ENCODE measurements at regions not wholly inside any gene's neighbourhood (a gene's known extent, or its start where the extent isn't known, plus 50 kb on each side); places are given as distances from the start of the nearest gene placed in this dataset.

DNA sequence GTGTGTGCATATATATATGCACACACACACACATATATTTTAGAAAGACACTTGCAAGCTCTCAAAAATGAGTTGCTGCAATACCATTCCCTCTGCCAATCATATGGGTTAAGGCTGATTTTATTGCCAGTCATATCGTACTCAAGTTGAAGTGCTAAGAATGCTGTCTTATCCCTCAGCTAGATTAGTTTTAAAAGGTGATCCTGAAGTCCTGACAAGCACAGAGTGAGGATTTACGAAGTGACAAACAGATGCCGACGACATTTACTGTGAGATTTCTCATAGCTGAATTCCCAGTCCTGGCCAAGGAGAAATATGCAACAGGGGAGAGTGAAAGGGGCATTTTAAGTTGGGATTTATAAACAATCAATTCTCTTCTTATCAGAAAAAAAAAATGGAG, 126.2 kb upstream of the RBFOX1 start:
- Histone ChIP-seq H3K4me1 (ENCODE audit: control insufficient read depth in 3 of 3, insufficient read depth in 3 of 3, low read length in 3 of 3) (peaks cover 0 to 3% (median 0%) of the 10 kb centered on the region in 3 donors), H3K36me3 (ENCODE audit: control insufficient read depth in 3 of 3, insufficient read depth in 3 of 3, low read length in 3 of 3) (no peaks in the 10 kb centered on the region), H3K4me3 (ENCODE audit: low read length in 3 of 3) (no peak overlapping the region), H3K9ac (ENCODE audit: low read depth in 1 of 3, low read length in 3 of 3) (no peak overlapping the region), H3K27me3 (ENCODE audit: control insufficient read depth in 3 of 3, insufficient read depth in 3 of 3, low read length in 3 of 3) (no peaks in the 10 kb centered on the region), H3K27ac (ENCODE audit: low read depth, low read length) (no peak overlapping the region), H3K9me3 (ENCODE audit: control insufficient read depth in 3 of 3, low read length in 3 of 3) (no peaks in the 10 kb centered on the region)

DNA sequence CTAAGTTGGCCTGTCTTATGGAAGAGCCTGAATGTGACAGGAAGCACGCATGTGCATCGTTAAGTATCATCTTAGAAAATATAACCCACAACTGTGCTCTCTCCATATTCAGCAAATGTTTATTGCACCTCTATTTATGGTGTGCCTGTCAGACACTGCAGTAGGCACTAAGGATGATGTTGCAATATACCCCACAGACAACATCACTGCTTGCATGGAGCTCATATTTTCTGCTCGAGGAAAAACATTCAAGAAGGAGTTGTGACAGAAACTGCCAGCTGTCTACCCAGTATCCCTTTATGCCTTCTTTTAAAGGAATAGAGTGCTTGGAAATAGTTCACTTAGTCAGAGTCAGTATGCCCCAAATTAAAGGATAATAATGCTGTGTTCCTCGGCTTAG, 132.3 kb upstream of the RBFOX1 start:
- H3K9me3 ChIP-seq (ENCODE audit: control insufficient read depth in 3 of 3, low read length in 3 of 3) = no peaks in the 10 kb centered on the region
- peaks cover 0 to 3% (median 0%) of the 10 kb centered on the region in 3 donors for H3K4me1 ChIP-seq (ENCODE audit: control insufficient read depth in 3 of 3, insufficient read depth in 3 of 3, low read length in 3 of 3)
- H3K9ac ChIP-seq (ENCODE audit: low read depth in 1 of 3, low read length in 3 of 3) = no peak overlapping the region
- no peaks in the 10 kb centered on the region for H3K27me3 ChIP-seq (ENCODE audit: control insufficient read depth in 3 of 3, insufficient read depth in 3 of 3, low read length in 3 of 3)
- no peak overlapping the region for H3K27ac ChIP-seq (ENCODE audit: low read depth, low read length)
- no peak overlapping the region for H3K4me3 ChIP-seq (ENCODE audit: low read length in 3 of 3)
- H3K36me3 ChIP-seq (ENCODE audit: control insufficient read depth in 3 of 3, insufficient read depth in 3 of 3, low read length in 3 of 3) = no peaks in the 10 kb centered on the region

DNA sequence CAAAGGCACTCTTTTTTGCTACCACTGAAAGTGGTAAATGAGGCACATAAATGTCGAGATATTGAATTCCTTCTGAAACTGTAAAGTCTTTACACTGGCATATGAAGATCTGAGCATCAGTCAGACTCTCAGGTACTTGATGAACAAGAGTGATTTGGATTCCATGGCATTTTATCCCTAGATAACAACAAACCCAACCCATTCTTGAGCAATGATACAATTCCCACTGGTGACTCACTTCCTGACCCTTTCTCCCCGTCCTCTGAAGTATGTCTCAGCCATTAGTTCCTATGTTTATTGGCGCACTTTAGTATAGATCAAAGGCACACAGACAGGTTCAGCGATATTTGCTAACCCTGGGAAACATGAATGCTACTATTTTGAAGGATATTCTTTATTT, 147.0 kb upstream of the RBFOX1 start:
- H3K27ac ChIP-seq (ENCODE audit: low read depth, low read length) = no peak overlapping the region
- no peak overlapping the region for H3K9ac ChIP-seq (ENCODE audit: low read depth in 1 of 3, low read length in 3 of 3)
- no peaks in the 10 kb centered on the region for H3K27me3 ChIP-seq (ENCODE audit: control insufficient read depth in 3 of 3, insufficient read depth in 3 of 3, low read length in 3 of 3)
- H3K4me1 ChIP-seq (ENCODE audit: control insufficient read depth in 3 of 3, insufficient read depth in 3 of 3, low read length in 3 of 3) = no peaks in the 10 kb centered on the region
- H3K4me3 ChIP-seq (ENCODE audit: low read length in 3 of 3) = no peak overlapping the region
- no peaks in the 10 kb centered on the region for H3K36me3 ChIP-seq (ENCODE audit: control insufficient read depth in 3 of 3, insufficient read depth in 3 of 3, low read length in 3 of 3)
- no peaks in the 10 kb centered on the region for H3K9me3 ChIP-seq (ENCODE audit: control insufficient read depth in 3 of 3, low read length in 3 of 3)

DNA sequence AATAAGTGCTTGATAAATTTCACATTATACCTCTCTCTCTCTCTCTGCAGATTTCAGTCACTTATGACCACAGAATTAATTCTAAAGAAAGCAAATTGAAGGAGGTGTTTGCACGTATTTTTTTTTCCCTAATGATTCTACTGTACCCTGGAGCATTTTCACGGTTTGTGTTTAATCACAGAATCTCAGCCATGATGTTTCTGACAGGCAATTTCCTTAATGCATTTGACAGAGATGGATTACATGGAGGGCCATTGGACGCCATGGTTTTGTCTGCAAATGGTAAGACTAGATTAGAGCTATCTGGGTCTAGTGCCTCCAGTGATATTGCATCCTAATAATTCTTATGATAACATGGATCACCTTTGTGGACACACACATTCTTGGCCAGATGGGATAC, 147.5 kb upstream of the RBFOX1 start:
- H3K27ac ChIP-seq (ENCODE audit: low read depth, low read length) = no peak overlapping the region
- H3K4me3 ChIP-seq (ENCODE audit: low read length in 3 of 3) = no peak overlapping the region
- H3K9me3 ChIP-seq (ENCODE audit: control insufficient read depth in 3 of 3, low read length in 3 of 3) = no peaks in the 10 kb centered on the region
- no peak overlapping the region for H3K9ac ChIP-seq (ENCODE audit: low read depth in 1 of 3, low read length in 3 of 3)
- no peaks in the 10 kb centered on the region for H3K36me3 ChIP-seq (ENCODE audit: control insufficient read depth in 3 of 3, insufficient read depth in 3 of 3, low read length in 3 of 3)
- no peaks in the 10 kb centered on the region for H3K4me1 ChIP-seq (ENCODE audit: control insufficient read depth in 3 of 3, insufficient read depth in 3 of 3, low read length in 3 of 3)
- H3K27me3 ChIP-seq (ENCODE audit: control insufficient read depth in 3 of 3, insufficient read depth in 3 of 3, low read length in 3 of 3) = no peaks in the 10 kb centered on the region

DNA sequence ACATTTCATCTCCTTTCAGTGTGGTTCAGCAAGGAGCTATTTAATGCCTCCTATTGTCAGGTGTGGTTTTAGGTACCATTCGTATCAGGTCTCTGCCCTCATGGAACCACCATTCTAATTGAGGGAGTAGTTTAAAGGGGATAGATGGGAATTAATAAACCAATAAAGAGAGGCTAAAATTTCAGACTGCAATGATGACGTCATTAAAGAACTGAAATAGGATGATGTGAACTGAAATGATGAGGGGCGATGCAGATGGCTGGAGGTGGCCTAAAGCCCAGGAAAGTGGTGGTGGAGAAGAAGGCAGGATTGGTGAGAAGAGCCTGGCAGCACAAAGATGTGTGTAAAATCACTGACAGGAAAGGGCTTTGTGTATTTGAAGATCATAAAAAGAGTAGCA, 148.9 kb upstream of the RBFOX1 start:
- Histone ChIP-seq H3K27me3 (ENCODE audit: control insufficient read depth in 3 of 3, insufficient read depth in 3 of 3, low read length in 3 of 3) (no peaks in the 10 kb centered on the region), H3K9ac (ENCODE audit: low read depth in 1 of 3, low read length in 3 of 3) (no peak overlapping the region), H3K9me3 (ENCODE audit: control insufficient read depth in 3 of 3, low read length in 3 of 3) (no peaks in the 10 kb centered on the region), H3K4me1 (ENCODE audit: control insufficient read depth in 3 of 3, insufficient read depth in 3 of 3, low read length in 3 of 3) (no peaks in the 10 kb centered on the region), H3K27ac (ENCODE audit: low read depth, low read length) (no peak overlapping the region), H3K36me3 (ENCODE audit: control insufficient read depth in 3 of 3, insufficient read depth in 3 of 3, low read length in 3 of 3) (no peaks in the 10 kb centered on the region), H3K4me3 (ENCODE audit: low read length in 3 of 3) (no peak overlapping the region)

DNA sequence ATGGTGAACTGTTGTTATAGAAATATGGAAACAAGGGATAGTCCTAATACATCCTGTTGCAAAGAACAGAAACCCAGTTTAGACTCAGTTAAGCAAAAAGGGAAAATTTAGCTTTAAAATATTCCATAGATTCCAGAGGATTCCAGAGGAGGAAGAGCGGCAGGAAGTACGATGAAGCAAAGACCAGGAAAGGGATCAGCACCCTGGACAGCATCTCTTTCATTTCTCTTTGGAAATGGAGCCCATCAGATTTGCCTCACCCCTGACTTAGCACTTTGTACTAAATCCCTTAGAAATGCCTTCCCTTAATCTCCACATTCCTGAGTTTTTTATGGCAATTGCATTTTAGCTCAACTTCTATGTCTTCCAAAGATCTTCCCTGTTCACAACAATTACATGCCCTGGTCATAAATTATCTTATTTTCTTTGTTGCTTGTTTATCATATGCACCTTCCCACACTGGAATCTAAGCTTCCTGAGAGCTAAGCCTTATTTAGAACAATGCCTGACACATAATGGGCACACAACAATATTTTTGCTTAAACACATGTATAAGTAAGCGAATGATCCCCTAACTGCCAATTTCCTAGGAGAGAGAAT, 150.0 kb upstream of the RBFOX1 start:
- H3K27ac ChIP-seq (ENCODE audit: low read depth, low read length) = no peak overlapping the region
- no peak overlapping the region for H3K4me3 ChIP-seq (ENCODE audit: low read length in 3 of 3)
- no peaks in the 10 kb centered on the region for H3K4me1 ChIP-seq (ENCODE audit: control insufficient read depth in 3 of 3, insufficient read depth in 3 of 3, low read length in 3 of 3)
- no peaks in the 10 kb centered on the region for H3K27me3 ChIP-seq (ENCODE audit: control insufficient read depth in 3 of 3, insufficient read depth in 3 of 3, low read length in 3 of 3)
- H3K9me3 ChIP-seq (ENCODE audit: control insufficient read depth in 3 of 3, low read length in 3 of 3) = no peaks in the 10 kb centered on the region
- H3K36me3 ChIP-seq (ENCODE audit: control insufficient read depth in 3 of 3, insufficient read depth in 3 of 3, low read length in 3 of 3) = no peaks in the 10 kb centered on the region
- H3K9ac ChIP-seq (ENCODE audit: low read depth in 1 of 3, low read length in 3 of 3) = no peak overlapping the region

DNA sequence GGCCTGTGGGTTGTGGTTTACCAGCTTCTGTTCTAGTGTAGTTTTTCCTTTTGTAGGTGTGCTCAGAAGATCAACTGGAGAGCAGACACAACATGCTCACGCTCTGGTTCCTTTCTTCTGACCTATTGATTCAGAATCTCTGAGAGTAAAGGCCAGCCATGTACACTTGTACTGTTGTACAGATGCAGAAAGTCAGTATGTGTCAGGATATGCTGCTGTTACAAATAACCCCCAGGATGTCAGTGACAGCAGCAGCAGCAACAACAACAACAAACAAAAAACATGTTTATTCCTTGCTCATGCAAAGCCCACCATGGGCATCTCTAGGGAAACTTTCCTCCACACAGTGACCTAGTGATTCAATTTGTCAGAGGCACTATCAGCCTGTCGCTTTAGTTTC, 154.8 kb upstream of the RBFOX1 start:
- no peak overlapping the region for H3K9ac ChIP-seq (ENCODE audit: low read depth in 1 of 3, low read length in 3 of 3)
- H3K36me3 ChIP-seq (ENCODE audit: control insufficient read depth in 3 of 3, insufficient read depth in 3 of 3, low read length in 3 of 3) = no peaks in the 10 kb centered on the region
- no peaks in the 10 kb centered on the region for H3K27me3 ChIP-seq (ENCODE audit: control insufficient read depth in 3 of 3, insufficient read depth in 3 of 3, low read length in 3 of 3)
- H3K4me1 ChIP-seq (ENCODE audit: control insufficient read depth in 3 of 3, insufficient read depth in 3 of 3, low read length in 3 of 3) = no peaks in the 10 kb centered on the region
- no peaks in the 10 kb centered on the region for H3K9me3 ChIP-seq (ENCODE audit: control insufficient read depth in 3 of 3, low read length in 3 of 3)
- H3K4me3 ChIP-seq (ENCODE audit: low read length in 3 of 3) = no peak overlapping the region
- H3K27ac ChIP-seq (ENCODE audit: low read depth, low read length) = no peak overlapping the region

DNA sequence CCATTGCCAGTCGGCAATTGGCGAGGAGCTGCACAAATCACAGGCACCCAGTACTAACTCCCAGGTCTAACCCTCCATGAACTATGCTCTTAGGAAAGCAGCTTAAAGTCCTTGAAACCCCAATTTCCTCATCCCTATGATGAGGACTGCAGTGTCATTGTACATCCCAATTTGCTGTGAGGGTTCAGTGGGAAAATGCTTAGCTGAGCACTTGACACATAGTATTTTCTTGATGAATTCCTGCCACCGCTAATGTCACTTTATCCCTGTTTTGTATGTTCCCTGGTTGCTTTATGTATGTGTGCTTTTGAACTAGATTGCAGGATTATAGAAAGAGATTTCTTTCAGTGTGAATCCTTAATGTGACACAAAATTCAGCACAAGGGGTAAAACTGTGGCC, 161.5 kb upstream of the RBFOX1 start:
- no peaks in the 10 kb centered on the region for H3K4me1 ChIP-seq (ENCODE audit: control insufficient read depth in 3 of 3, insufficient read depth in 3 of 3, low read length in 3 of 3)
- no peak overlapping the region for H3K9ac ChIP-seq (ENCODE audit: low read depth in 1 of 3, low read length in 3 of 3)
- no peaks in the 10 kb centered on the region for H3K36me3 ChIP-seq (ENCODE audit: control insufficient read depth in 3 of 3, insufficient read depth in 3 of 3, low read length in 3 of 3)
- H3K9me3 ChIP-seq (ENCODE audit: control insufficient read depth in 3 of 3, low read length in 3 of 3) = no peaks in the 10 kb centered on the region
- no peaks in the 10 kb centered on the region for H3K27me3 ChIP-seq (ENCODE audit: control insufficient read depth in 3 of 3, insufficient read depth in 3 of 3, low read length in 3 of 3)
- no peak overlapping the region for H3K4me3 ChIP-seq (ENCODE audit: low read length in 3 of 3)
- no peak overlapping the region for H3K27ac ChIP-seq (ENCODE audit: low read depth, low read length)

DNA sequence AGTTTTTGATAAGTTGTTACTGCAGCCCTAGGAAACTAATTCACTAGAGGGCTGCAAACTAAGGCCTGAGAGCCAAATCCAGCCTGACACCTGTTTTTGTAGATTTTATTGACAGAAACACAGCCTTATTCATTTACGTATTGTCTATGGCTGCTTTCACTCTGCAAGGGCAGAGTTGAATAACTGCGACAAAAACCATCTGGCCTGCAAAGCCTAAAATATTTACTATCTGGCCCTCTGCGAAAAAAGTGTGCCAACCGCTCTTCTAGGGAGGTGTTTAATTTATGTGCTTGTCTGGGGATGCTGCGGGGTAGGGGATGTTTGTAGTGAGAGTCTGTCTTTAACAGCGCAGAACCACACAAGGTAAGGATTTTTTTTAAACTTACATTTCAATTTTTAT, 165.0 kb upstream of the RBFOX1 start:
- H3K27ac ChIP-seq (ENCODE audit: low read depth, low read length) = no peak overlapping the region
- no peaks in the 10 kb centered on the region for H3K27me3 ChIP-seq (ENCODE audit: control insufficient read depth in 3 of 3, insufficient read depth in 3 of 3, low read length in 3 of 3)
- no peak overlapping the region for H3K9ac ChIP-seq (ENCODE audit: low read depth in 1 of 3, low read length in 3 of 3)
- H3K36me3 ChIP-seq (ENCODE audit: control insufficient read depth in 3 of 3, insufficient read depth in 3 of 3, low read length in 3 of 3) = no peaks in the 10 kb centered on the region
- no peaks in the 10 kb centered on the region for H3K9me3 ChIP-seq (ENCODE audit: control insufficient read depth in 3 of 3, low read length in 3 of 3)
- H3K4me1 ChIP-seq (ENCODE audit: control insufficient read depth in 3 of 3, insufficient read depth in 3 of 3, low read length in 3 of 3) = no peaks in the 10 kb centered on the region
- no peak overlapping the region for H3K4me3 ChIP-seq (ENCODE audit: low read length in 3 of 3)

DNA sequence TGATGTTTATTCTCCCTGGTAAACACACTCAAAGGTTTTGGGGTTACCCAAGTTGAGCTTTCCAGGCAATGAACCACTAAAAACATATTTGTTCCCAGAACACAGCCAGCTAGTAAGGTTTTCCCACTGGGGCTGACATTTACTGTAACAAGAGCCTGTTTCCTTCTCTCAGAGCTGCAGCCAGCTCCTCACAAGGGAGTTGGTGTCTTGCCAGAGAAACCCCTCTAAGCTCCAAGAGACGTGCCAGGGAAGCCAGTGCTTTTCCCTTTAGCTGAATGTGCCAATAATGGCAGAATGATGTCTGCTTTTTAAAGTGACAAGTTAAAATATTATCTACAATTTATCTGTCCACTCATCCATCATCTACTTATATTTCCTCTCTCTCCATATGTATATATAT, 170.8 kb upstream of the RBFOX1 start:
- Histone ChIP-seq H3K27me3 (ENCODE audit: control insufficient read depth in 3 of 3, insufficient read depth in 3 of 3, low read length in 3 of 3) (no peaks in the 10 kb centered on the region), H3K4me1 (ENCODE audit: control insufficient read depth in 3 of 3, insufficient read depth in 3 of 3, low read length in 3 of 3) (no peaks in the 10 kb centered on the region), H3K36me3 (ENCODE audit: control insufficient read depth in 3 of 3, insufficient read depth in 3 of 3, low read length in 3 of 3) (no peaks in the 10 kb centered on the region), H3K27ac (ENCODE audit: low read depth, low read length) (no peak overlapping the region), H3K4me3 (ENCODE audit: low read length in 3 of 3) (no peak overlapping the region), H3K9me3 (ENCODE audit: control insufficient read depth in 3 of 3, low read length in 3 of 3) (no peaks in the 10 kb centered on the region), H3K9ac (ENCODE audit: low read depth in 1 of 3, low read length in 3 of 3) (no peak overlapping the region)

DNA sequence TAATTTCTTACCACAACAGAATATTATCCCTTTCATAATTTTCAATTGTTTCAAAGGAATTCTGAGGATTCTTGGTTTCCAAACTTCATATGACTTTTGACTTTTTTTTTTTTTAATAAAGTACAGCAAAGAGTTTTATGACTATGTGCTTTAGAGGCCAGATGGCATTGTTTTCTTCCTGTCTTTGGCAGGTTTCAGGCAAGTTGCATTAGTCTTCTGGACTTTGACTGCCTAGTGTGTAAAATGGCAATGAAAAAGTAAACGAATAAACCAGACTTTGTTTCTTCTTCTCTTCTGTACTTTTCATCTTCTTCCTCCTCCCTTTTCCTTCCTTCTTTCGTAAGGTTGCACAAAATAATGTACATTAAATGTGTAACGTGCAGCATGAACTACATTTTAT, 172.6 kb upstream of the RBFOX1 start:
- H3K9me3 ChIP-seq (ENCODE audit: control insufficient read depth in 3 of 3, low read length in 3 of 3) = no peaks in the 10 kb centered on the region
- H3K4me1 ChIP-seq (ENCODE audit: control insufficient read depth in 3 of 3, insufficient read depth in 3 of 3, low read length in 3 of 3) = no peaks in the 10 kb centered on the region
- H3K27me3 ChIP-seq (ENCODE audit: control insufficient read depth in 3 of 3, insufficient read depth in 3 of 3, low read length in 3 of 3) = no peaks in the 10 kb centered on the region
- no peak overlapping the region for H3K4me3 ChIP-seq (ENCODE audit: low read length in 3 of 3)
- no peak overlapping the region for H3K27ac ChIP-seq (ENCODE audit: low read depth, low read length)
- H3K36me3 ChIP-seq (ENCODE audit: control insufficient read depth in 3 of 3, insufficient read depth in 3 of 3, low read length in 3 of 3) = no peaks in the 10 kb centered on the region
- no peak overlapping the region for H3K9ac ChIP-seq (ENCODE audit: low read depth in 1 of 3, low read length in 3 of 3)
